ENCODE measurements at regions not wholly inside any gene's neighbourhood (a gene's known extent, or its start where the extent isn't known, plus 50 kb on each side); places are given as distances from the start of the nearest gene placed in this dataset.

- Histone ChIP-seq H3K27me3 (ENCODE audit: insufficient read depth, low read length) (no peaks in the 10 kb centered on the region), H3K36me3 (ENCODE audit: insufficient read depth, low read length) (no peaks in the 10 kb centered on the region), H3K4me1 (ENCODE audit: insufficient read depth, low read length) (no peaks in the 10 kb centered on the region), H3K79me2 (ENCODE audit: insufficient read depth, low read length) (no peaks in the 10 kb centered on the region), H2AFZ (ENCODE audit: low read length) (no peak overlapping the region), H3K27ac (ENCODE audit: low read depth, low read length) (no peak overlapping the region), H4K20me1 (ENCODE audit: insufficient read depth, low read length) (no peaks in the 10 kb centered on the region), H3K4me3 (ENCODE audit: insufficient read depth, low read length) (no peak overlapping the region), H3K9me3 (ENCODE audit: low read depth, low read length) (no peaks in the 10 kb centered on the region), H3K4me2 (ENCODE audit: insufficient read depth, low read length) (no peak overlapping the region)
- TF ChIP-seq CTCF (IDR thresholded peaks at IDR 0.05; ENCODE audit: extremely low read depth, low read depth, low read length), result no peak
- DNase-seq (ENCODE audit: insufficient read length, low spot score, missing footprints), result no peak
Measured at GRCh38 chr15:49737127-49737526, 116.3 kb downstream of the DTWD1 start.

DNA sequence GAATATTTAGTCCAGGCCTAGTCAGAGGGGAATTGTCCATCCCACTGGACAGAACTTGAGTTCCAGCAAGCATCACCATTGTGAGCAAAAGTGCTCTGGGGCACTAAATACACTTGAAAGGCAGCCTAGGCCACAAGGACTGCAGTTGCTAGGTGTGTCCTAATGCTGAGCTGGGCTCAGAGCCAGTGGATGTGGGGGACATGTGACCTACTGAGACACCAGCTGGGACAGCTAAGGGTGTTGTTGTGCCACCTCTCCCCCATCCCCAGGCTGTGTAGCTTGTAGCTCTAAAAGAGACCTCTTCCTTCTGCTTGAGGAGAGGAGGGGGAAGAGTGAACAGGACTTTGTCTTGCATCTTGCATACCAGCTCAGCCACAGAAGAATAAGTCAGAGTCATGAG is 120.9 kb downstream of the DTWD1 start:
- H3K4me1 ChIP-seq (ENCODE audit: insufficient read depth, low read length), result no peaks in the 10 kb centered on the region
- H4K20me1 ChIP-seq (ENCODE audit: insufficient read depth, low read length), result no peaks in the 10 kb centered on the region
- H2AFZ ChIP-seq (ENCODE audit: low read length), result no peak overlapping the region
- H3K27me3 ChIP-seq (ENCODE audit: insufficient read depth, low read length), result no peaks in the 10 kb centered on the region
- no peak for DNase-seq (ENCODE audit: insufficient read length, low spot score, missing footprints)
- no peaks in the 10 kb centered on the region for H3K79me2 ChIP-seq (ENCODE audit: insufficient read depth, low read length)
- no peaks in the 10 kb centered on the region for H3K9me3 ChIP-seq (ENCODE audit: low read depth, low read length)
- H3K4me2 ChIP-seq (ENCODE audit: insufficient read depth, low read length), result no peak overlapping the region
- no peak for TF ChIP-seq CTCF (IDR thresholded peaks at IDR 0.05; ENCODE audit: extremely low read depth, low read depth, low read length)
- H3K36me3 ChIP-seq (ENCODE audit: insufficient read depth, low read length), result no peaks in the 10 kb centered on the region
- no peak overlapping the region for H3K4me3 ChIP-seq (ENCODE audit: insufficient read depth, low read length)
- H3K27ac ChIP-seq (ENCODE audit: low read depth, low read length), result no peak overlapping the region

DNA sequence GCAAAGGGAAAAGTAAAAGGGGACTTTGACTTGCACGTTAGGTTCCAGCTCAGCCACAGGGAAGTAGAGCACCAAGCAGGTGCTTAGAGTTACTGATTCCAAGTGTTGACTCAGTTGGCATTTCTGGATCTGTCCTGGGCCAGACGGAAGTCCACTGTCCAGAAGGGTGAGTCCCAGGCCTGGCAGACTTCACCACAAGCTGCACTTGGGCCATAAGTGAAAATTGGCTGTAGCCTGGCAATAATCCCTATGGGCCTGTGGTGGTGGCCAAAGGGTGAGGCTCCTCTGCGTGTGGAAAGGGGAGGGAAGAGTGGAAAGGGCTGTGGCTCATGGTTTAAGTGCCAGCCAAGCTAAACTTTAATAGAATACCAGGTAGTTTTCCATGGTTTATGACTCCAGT is 121.5 kb downstream of the DTWD1 start:
- Histone ChIP-seq H3K27ac (ENCODE audit: low read depth, low read length) (no peak overlapping the region), H2AFZ (ENCODE audit: low read length) (no peak overlapping the region), H3K9me3 (ENCODE audit: low read depth, low read length) (no peaks in the 10 kb centered on the region), H3K4me3 (ENCODE audit: insufficient read depth, low read length) (no peak overlapping the region), H3K4me1 (ENCODE audit: insufficient read depth, low read length) (no peaks in the 10 kb centered on the region), H4K20me1 (ENCODE audit: insufficient read depth, low read length) (no peaks in the 10 kb centered on the region), H3K36me3 (ENCODE audit: insufficient read depth, low read length) (no peaks in the 10 kb centered on the region), H3K27me3 (ENCODE audit: insufficient read depth, low read length) (no peaks in the 10 kb centered on the region), H3K79me2 (ENCODE audit: insufficient read depth, low read length) (no peaks in the 10 kb centered on the region), H3K4me2 (ENCODE audit: insufficient read depth, low read length) (no peak overlapping the region)
- DNase-seq (ENCODE audit: insufficient read length, low spot score, missing footprints), result no peak
- no peak for TF ChIP-seq CTCF (IDR thresholded peaks at IDR 0.05; ENCODE audit: extremely low read depth, low read depth, low read length)

- H4K20me1 ChIP-seq (ENCODE audit: insufficient read depth, low read length), result no peaks in the 10 kb centered on the region
- no peaks in the 10 kb centered on the region for H3K4me1 ChIP-seq (ENCODE audit: insufficient read depth, low read length)
- no peak for TF ChIP-seq CTCF (IDR thresholded peaks at IDR 0.05; ENCODE audit: extremely low read depth, low read depth, low read length)
- H3K9me3 ChIP-seq (ENCODE audit: low read depth, low read length), result no peaks in the 10 kb centered on the region
- H3K27me3 ChIP-seq (ENCODE audit: insufficient read depth, low read length), result no peaks in the 10 kb centered on the region
- no peak overlapping the region for H3K4me2 ChIP-seq (ENCODE audit: insufficient read depth, low read length)
- H3K36me3 ChIP-seq (ENCODE audit: insufficient read depth, low read length), result no peaks in the 10 kb centered on the region
- H3K79me2 ChIP-seq (ENCODE audit: insufficient read depth, low read length), result no peaks in the 10 kb centered on the region
- no peak overlapping the region for H3K27ac ChIP-seq (ENCODE audit: low read depth, low read length)
- no peak for DNase-seq (ENCODE audit: insufficient read length, low spot score, missing footprints)
- H3K4me3 ChIP-seq (ENCODE audit: insufficient read depth, low read length), result no peak overlapping the region
- no peak overlapping the region for H2AFZ ChIP-seq (ENCODE audit: low read length)
Measured at GRCh38 chr15:49747340-49747739, 126.5 kb downstream of the DTWD1 start.
